ENCODE measurements at regions not wholly inside any gene's neighbourhood (a gene's known extent, or its start where the extent isn't known, plus 50 kb on each side); places are given as distances from the start of the nearest gene placed in this dataset.

GRCh38 chr5:173834071-173834771 lies 53.9 kb upstream of the CPEB4 start:
- Histone ChIP-seq H3K36me3 (ENCODE audit: control insufficient read depth, insufficient read depth, low read length) (no peaks in the 10 kb centered on the region), H3K27me3 (ENCODE audit: control insufficient read depth, insufficient read depth, low read length) (no peaks in the 10 kb centered on the region), H3K4me3 (ENCODE audit: low read depth, low read length) (no peak overlapping the region)
- no peak for DNase-seq (ENCODE audit: low read depth)
- no peak for TF ChIP-seq CTCF (IDR thresholded peaks at IDR 0.05; ENCODE audit: insufficient read depth, low read length, poor library complexity, severe bottlenecking)

- no peak for DNase-seq (ENCODE audit: low read depth)
- no peak for TF ChIP-seq CTCF (IDR thresholded peaks at IDR 0.05; ENCODE audit: insufficient read depth, low read length, poor library complexity, severe bottlenecking)
- Histone ChIP-seq H3K27me3 (ENCODE audit: control insufficient read depth, insufficient read depth, low read length) (no peaks in the 10 kb centered on the region), H3K36me3 (ENCODE audit: control insufficient read depth, insufficient read depth, low read length) (no peaks in the 10 kb centered on the region), H3K4me3 (ENCODE audit: low read depth, low read length) (no peak overlapping the region)
Observed at GRCh38 chr5:173835131-173835530, 53.0 kb upstream of the CPEB4 start.

GRCh38 chr5:173835661-173836060 lies 52.5 kb upstream of the CPEB4 start:
- Histone ChIP-seq H3K4me3 (ENCODE audit: low read depth, low read length) (no peak overlapping the region), H3K36me3 (ENCODE audit: control insufficient read depth, insufficient read depth, low read length) (no peaks in the 10 kb centered on the region), H3K27me3 (ENCODE audit: control insufficient read depth, insufficient read depth, low read length) (no peaks in the 10 kb centered on the region)
- TF ChIP-seq CTCF (IDR thresholded peaks at IDR 0.05; ENCODE audit: insufficient read depth, low read length, poor library complexity, severe bottlenecking): no peak
- no peak for DNase-seq (ENCODE audit: low read depth)

GRCh38 chr5:173837654-173838053 lies 50.5 kb upstream of the CPEB4 start:
- Histone ChIP-seq H3K27me3 (ENCODE audit: control insufficient read depth, insufficient read depth, low read length) (no peaks in the 10 kb centered on the region), H3K4me3 (ENCODE audit: low read depth, low read length) (no peak overlapping the region), H3K36me3 (ENCODE audit: control insufficient read depth, insufficient read depth, low read length) (no peaks in the 10 kb centered on the region)
- DNase-seq (ENCODE audit: low read depth): no peak
- TF ChIP-seq CTCF (IDR thresholded peaks at IDR 0.05; ENCODE audit: insufficient read depth, low read length, poor library complexity, severe bottlenecking): no peak

Measured in kidney epithelial cell (primary cell).